ENCODE measurements at regions not wholly inside any gene's neighbourhood (a gene's known extent, or its start where the extent isn't known, plus 50 kb on each side); places are given as distances from the start of the nearest gene placed in this dataset.

GRCh38 chr10:121665809-121666208 is 67.6 kb upstream of the FGFR2 start:
- in situ Hi-C loops (cut with HindIII; ENCODE audit: low pct_unique_long_range_greater_than_20kb, low sequenced_read_pairs): no loop called here
- DNase-seq (ENCODE audit: low read depth, low spot score): no peak

GRCh38 chr10:121664671-121665070 is 66.4 kb upstream of the FGFR2 start:
- in situ Hi-C loops (cut with HindIII; ENCODE audit: low pct_unique_long_range_greater_than_20kb, low sequenced_read_pairs): no loop called here

GRCh38 chr10:121662945-121663917 is 65.0 kb upstream of the FGFR2 start:
- in situ Hi-C loops (cut with HindIII; ENCODE audit: low pct_unique_long_range_greater_than_20kb, low sequenced_read_pairs): no loop called here
- peak; percentile 54 for DNase-seq (ENCODE audit: low read depth, low spot score)

More at GRCh38 chr10:121664671-121665070, 66.4 kb upstream of the FGFR2 start:
- DNase-seq (ENCODE audit: low read depth, low spot score): no peak

- DNase-seq (ENCODE audit: low read depth, low spot score): no peak
- in situ Hi-C loops (cut with HindIII; ENCODE audit: low pct_unique_long_range_greater_than_20kb, low sequenced_read_pairs): no loop called here
These were observed 64.3 kb upstream of the FGFR2 start for GRCh38 chr10:121662531-121662930.

GRCh38 chr10:121661451-121661851 is 63.2 kb upstream of the FGFR2 start:
- in situ Hi-C loops (cut with HindIII; ENCODE audit: low pct_unique_long_range_greater_than_20kb, low sequenced_read_pairs): no loop called here
- DNase-seq (ENCODE audit: low read depth, low spot score): no peak

GRCh38 chr10:121659236-121659635 is 61.0 kb upstream of the FGFR2 start:
- no peak for DNase-seq (ENCODE audit: low read depth, low spot score)
- in situ Hi-C loops (cut with HindIII; ENCODE audit: low pct_unique_long_range_greater_than_20kb, low sequenced_read_pairs): no loop called here

- in situ Hi-C loops (cut with HindIII; ENCODE audit: low pct_unique_long_range_greater_than_20kb, low sequenced_read_pairs): no loop called here
- no peak for DNase-seq (ENCODE audit: low read depth, low spot score)
These were observed 60.4 kb upstream of the FGFR2 start for GRCh38 chr10:121658611-121659010.

- in situ Hi-C loops (cut with HindIII; ENCODE audit: low pct_unique_long_range_greater_than_20kb, low sequenced_read_pairs): no loop called here
- DNase-seq (ENCODE audit: low read depth, low spot score): no peak
These were observed 59.9 kb upstream of the FGFR2 start for GRCh38 chr10:121658111-121658510.

- in situ Hi-C loops (cut with HindIII; ENCODE audit: low pct_unique_long_range_greater_than_20kb, low sequenced_read_pairs): no loop called here
- DNase-seq (ENCODE audit: low read depth, low spot score): no peak
These were observed 57.3 kb upstream of the FGFR2 start for GRCh38 chr10:121655254-121656144.

- in situ Hi-C loops (cut with HindIII; ENCODE audit: low pct_unique_long_range_greater_than_20kb, low sequenced_read_pairs): no loop called here
- DNase-seq (ENCODE audit: low read depth, low spot score): no peak
These were observed 55.8 kb upstream of the FGFR2 start for GRCh38 chr10:121654021-121654545.

GRCh38 chr10:121653608-121654007 is 55.4 kb upstream of the FGFR2 start:
- no peak for DNase-seq (ENCODE audit: low read depth, low spot score)
- in situ Hi-C loops (cut with HindIII; ENCODE audit: low pct_unique_long_range_greater_than_20kb, low sequenced_read_pairs): no loop called here

- in situ Hi-C loops (cut with HindIII; ENCODE audit: low pct_unique_long_range_greater_than_20kb, low sequenced_read_pairs): no loop called here
- DNase-seq (ENCODE audit: low read depth, low spot score): no peak
These were observed 50.2 kb upstream of the FGFR2 start for GRCh38 chr10:121648493-121648892.

GRCh38 chr10:121648059-121648458 is 49.8 kb upstream of the FGFR2 start:
- in situ Hi-C loops (cut with HindIII; ENCODE audit: low pct_unique_long_range_greater_than_20kb, low sequenced_read_pairs): no loop called here
- peak; percentile 31 for DNase-seq (ENCODE audit: low read depth, low spot score)

All from SK-MEL-5 (cell line).